HepG2 (cell line): ENCODE measurements at regions not wholly inside any gene's neighbourhood (a gene's known extent, or its start where the extent isn't known, plus 50 kb on each side); places are given as distances from the start of the nearest gene placed in this dataset.

ENCODE experiments used
- ATAC-seq: fragments of 200-7000 bp; cut with Tn5 transposase; 3 replicates; pipeline ENCODE4 v1.9.1; 2020; ENCODE audit warnings: mild to moderate bottlenecking, moderate library complexity
- BruUV-seq: library from RNA; stranded (reverse); fragments of 400-500 nt; replicated peaks from 2 replicates; lab custom pipeline; 2021; lab: Mats Ljungman, UMichigan
- CTCF ChIA-PET: fragments of 300-600 bp; formaldehyde crosslinking; extraction: SDS; loops from one replicate; lab custom pipeline; 2021; ENCODE audit warnings: low total read pairs, inconsistent platforms, low intra/inter-chr PET ratio; lab: Yijun Ruan, JAX
- POLR2A ChIA-PET: fragments of 350-600 bp; sonication (Branson Sonifier 250); formaldehyde crosslinking; loops from one replicate; lab custom pipeline; 2020; ENCODE audit warnings: antibody characterized with exemption, inconsistent platforms; lab: Yijun Ruan, JAX
- DNase-seq: peaks from one replicate; pipeline ENCODE4 v3.0.0-alpha.2; 2015; ENCODE audit warnings: low spot score
- FAIRE-seq: peaks from 3 replicates; lab custom pipeline; 2011; peaks lifted over from hg19 to GRCh38; lab: Jason Lieb, UNC
- H2AFZ ChIP-seq: one replicate; pipeline ENCODE4 v1.6.1; 2011; ENCODE audit warnings: low read length, inconsistent platforms
- H3K27ac ChIP-seq: fragments of 300-600 bp; 3 replicates; pipeline ENCODE4 v1.8.0; 2011; ENCODE audit warnings: mixed run types, mild to moderate bottlenecking, mixed read lengths, low read length, inconsistent platforms; ENCODE audit not compliant: insufficient read depth; ENCODE audit errors: extremely low read length
- H3K27me3 ChIP-seq, 2 experiments: fragments of 200-600 bp in 1 of 2; 2 replicates in 1 of 2; 3 replicates in 1 of 2; pipeline versions ENCODE4 v1.6.0 to v1.8.0; 2011; ENCODE audit warnings: low read length in 2 of 2, mild to moderate bottlenecking in 2 of 2, moderate library complexity in 2 of 2, inconsistent platforms in 1 of 2; ENCODE audit not compliant: insufficient read depth in 2 of 2, control insufficient read depth in 1 of 2
- H3K36me3 ChIP-seq, 2 experiments: fragments of 200-600 bp in 1 of 2; replicated peaks in 1 of 2; 2 replicates in 1 of 2; 3 replicates in 1 of 2; pipeline versions ENCODE4 v1.5.1 to v1.8.0; 2011; ENCODE audit warnings: low read length in 2 of 2, inconsistent platforms in 1 of 2; ENCODE audit not compliant: insufficient read depth in 2 of 2, control insufficient read depth in 1 of 2
- H3K4me1 ChIP-seq: 2 replicates; pipeline ENCODE4 v1.5.1; 2012; ENCODE audit warnings: low read length, inconsistent platforms; ENCODE audit not compliant: insufficient read depth
- H3K4me2 ChIP-seq: 2 replicates; pipeline ENCODE4 v1.6.0; 2011; ENCODE audit warnings: low read depth, low read length, inconsistent platforms
- H3K4me3 ChIP-seq, 3 experiments: fragments of 200-600 bp in 1 of 3; sonication (generic), shearing (Covaris generic) in 1 of 3; replicated peaks in 1 of 3; 2 replicates each; pipeline ENCODE4 v1.5.1; 2011 to 2016; ENCODE audit warnings: low read length in 3 of 3, inconsistent platforms in 2 of 3, low read depth in 2 of 3, mild to moderate bottlenecking in 2 of 3, control low read depth in 1 of 3, mixed read lengths in 1 of 3; ENCODE audit not compliant: insufficient read depth in 1 of 3
- H3K79me2 ChIP-seq: one replicate; pipeline ENCODE4 v1.6.1; 2011; ENCODE audit warnings: low read length, inconsistent platforms; ENCODE audit not compliant: insufficient read depth
- H3K9ac ChIP-seq: 2 replicates; pipeline ENCODE4 v1.6.0; 2011; ENCODE audit warnings: mild to moderate bottlenecking, low read depth, low read length, inconsistent platforms; ENCODE audit not compliant: insufficient read depth
- H3K9me3 ChIP-seq: 2 replicates; pipeline ENCODE4 v1.5.1; 2012; ENCODE audit warnings: mild to moderate bottlenecking, low read length
- H4K20me1 ChIP-seq: 2 replicates; pipeline ENCODE4 v1.6.0; 2011; ENCODE audit warnings: inconsistent platforms, mild to moderate bottlenecking, low read length, moderate library complexity; ENCODE audit not compliant: insufficient read depth
- MATR3 ChIP-seq: sonication (generic); formaldehyde crosslinking; IDR thresholded peaks from 2 replicates; pipeline ENCODE4 v1.4.0; 2020; ENCODE audit warnings: missing genetic modification reagents
- NFIB ChIP-seq: sonication (generic); formaldehyde crosslinking; IDR thresholded peaks from 2 replicates; pipeline ENCODE4 v1.9.0; 2021; ENCODE audit warnings: missing genetic modification reagents, mild to moderate bottlenecking, borderline replicate concordance
- RFXANK ChIP-seq: IDR thresholded peaks from 2 replicates; pipeline ENCODE4 v1.6.1; 2016
- SRSF4 ChIP-seq: fragments of 200-400 bp; formaldehyde crosslinking; IDR thresholded peaks from one replicate; pipeline ENCODE4 v1.6.1; 2018; ENCODE audit warnings: mild to moderate bottlenecking, low read depth, low read length, moderate library complexity; ENCODE audit not compliant: poor library complexity, severe bottlenecking
- TAF1 ChIP-seq: sonication (generic); formaldehyde crosslinking; IDR thresholded peaks from 2 replicates; pipeline ENCODE4 v1.4.0; 2020; ENCODE audit warnings: missing genetic modification reagents
- U2AF2 ChIP-seq: fragments of 200-400 bp; formaldehyde crosslinking; IDR thresholded peaks from 2 replicates; pipeline ENCODE4 v1.6.1; 2017; ENCODE audit warnings: low read depth, mild to moderate bottlenecking, low read length
- ZNF101 ChIP-seq: sonication (generic); formaldehyde crosslinking; IDR thresholded peaks from 2 replicates; pipeline ENCODE4 v1.4.0; 2020; ENCODE audit warnings: mild to moderate bottlenecking, low read depth, missing genetic modification reagents, borderline replicate concordance
- ZNF317 ChIP-seq: sonication (generic); formaldehyde crosslinking; IDR thresholded peaks from 2 replicates; pipeline ENCODE4 v1.5.0; 2020; ENCODE audit warnings: mild to moderate bottlenecking, missing genetic modification reagents
- ZNF770 ChIP-seq: sonication (generic); formaldehyde crosslinking; IDR thresholded peaks from 2 replicates; pipeline ENCODE4 v1.5.0; 2020; ENCODE audit warnings: mild to moderate bottlenecking, missing genetic modification reagents
- WGBS: methylation state at CpG from one replicate; pipeline ENCODE4 v1.1.6; 2017; ENCODE audit warnings: low lambda C conversion rate; 5-methylcytosine and 5-hydroxymethylcytosine counted together
- in situ Hi-C: cut with HindIII; loops from 2 replicates; pipeline ENCODE4 v1.10.0; 2017; ENCODE audit warnings: low pct_unique_long_range_greater_than_20kb; ENCODE audit not compliant: extremely low pct_ligation_motif_present
- intact Hi-C: fragments of 100-400 bp; cut with micrococcal nuclease; formaldehyde crosslinking; loops from one replicate; pipeline ENCODE4 v1.10.0; 2022; ENCODE audit not compliant: unreplicated experiment
- TF ChIP-seq, protein P1 (sequence below): sonication (generic); formaldehyde crosslinking; IDR thresholded peaks from 2 replicates; pipeline ENCODE4 v1.9.0; 2021; ENCODE audit warnings: missing genetic modification reagents, borderline replicate concordance

DNA sequence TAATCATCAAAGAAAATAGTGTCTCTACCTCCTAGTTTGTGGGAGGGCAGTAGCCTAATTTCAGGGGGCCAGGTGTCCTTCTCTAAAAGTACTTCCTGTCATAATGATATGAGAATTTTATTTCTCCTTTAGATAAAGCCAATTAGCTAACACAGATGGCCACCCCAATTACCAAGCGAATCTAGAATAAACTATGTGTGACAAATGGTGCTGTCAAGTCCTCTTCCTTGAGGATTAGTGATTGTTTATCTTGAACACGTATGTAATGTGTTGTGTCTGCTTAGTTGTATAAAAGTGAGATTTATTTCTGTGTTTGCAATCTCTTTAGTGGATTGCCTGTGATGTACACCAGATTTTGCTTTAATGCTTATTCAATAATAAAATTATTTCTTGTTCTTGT is 1120.0 kb downstream of the SORCS1 start:
- intact Hi-C loops = no loop called here
- DNase-seq (no peak), FAIRE-seq (no peak), ATAC-seq (no peak)
- Histone ChIP-seq H3K9ac (no peak overlapping the region), H3K79me2 (no peaks in the 10 kb centered on the region), H3K4me2 (no peak overlapping the region), H3K4me1 (no peaks in the 10 kb centered on the region), H3K27me3 (no peaks in the 10 kb centered on the region), H3K9me3 (peaks cover 74% of the 10 kb centered on the region), H2AFZ (no peak overlapping the region), H4K20me1 (no peaks in the 10 kb centered on the region), H3K27ac (no peak overlapping the region), H3K4me3 (no peak overlapping the region), H3K36me3 (no peaks in the 10 kb centered on the region)
- WGBS = 0% methylated on average over 2 of the region's 2 CpGs
- ChIA-PET CTCF (no interaction called here), POLR2A (no interaction called here)
- TF ChIP-seq SRSF4 (no peak), ZNF101 (CRISPR knock-in tag) (no peak), U2AF2 (no peak)
- in situ Hi-C loops = no loop called here
- no TSS peak for BruUV-seq

- in situ Hi-C loops = no loop called here
- no peak for FAIRE-seq
- DNase-seq = no peak
- Histone ChIP-seq H3K36me3 (no peaks in the 10 kb centered on the region), H3K4me3 (no peak overlapping the region), H3K9ac (no peak overlapping the region), H3K9me3 (peaks cover 74% of the 10 kb centered on the region), H3K4me1 (no peaks in the 10 kb centered on the region), H4K20me1 (no peaks in the 10 kb centered on the region), H3K4me2 (no peak overlapping the region), H3K27ac (no peak overlapping the region), H3K79me2 (no peaks in the 10 kb centered on the region), H3K27me3 (no peaks in the 10 kb centered on the region), H2AFZ (no peak overlapping the region)
- no peak for TF ChIP-seq MATR3 (CRISPR knock-in tag)
- TF ChIP-seq, protein P1, sequence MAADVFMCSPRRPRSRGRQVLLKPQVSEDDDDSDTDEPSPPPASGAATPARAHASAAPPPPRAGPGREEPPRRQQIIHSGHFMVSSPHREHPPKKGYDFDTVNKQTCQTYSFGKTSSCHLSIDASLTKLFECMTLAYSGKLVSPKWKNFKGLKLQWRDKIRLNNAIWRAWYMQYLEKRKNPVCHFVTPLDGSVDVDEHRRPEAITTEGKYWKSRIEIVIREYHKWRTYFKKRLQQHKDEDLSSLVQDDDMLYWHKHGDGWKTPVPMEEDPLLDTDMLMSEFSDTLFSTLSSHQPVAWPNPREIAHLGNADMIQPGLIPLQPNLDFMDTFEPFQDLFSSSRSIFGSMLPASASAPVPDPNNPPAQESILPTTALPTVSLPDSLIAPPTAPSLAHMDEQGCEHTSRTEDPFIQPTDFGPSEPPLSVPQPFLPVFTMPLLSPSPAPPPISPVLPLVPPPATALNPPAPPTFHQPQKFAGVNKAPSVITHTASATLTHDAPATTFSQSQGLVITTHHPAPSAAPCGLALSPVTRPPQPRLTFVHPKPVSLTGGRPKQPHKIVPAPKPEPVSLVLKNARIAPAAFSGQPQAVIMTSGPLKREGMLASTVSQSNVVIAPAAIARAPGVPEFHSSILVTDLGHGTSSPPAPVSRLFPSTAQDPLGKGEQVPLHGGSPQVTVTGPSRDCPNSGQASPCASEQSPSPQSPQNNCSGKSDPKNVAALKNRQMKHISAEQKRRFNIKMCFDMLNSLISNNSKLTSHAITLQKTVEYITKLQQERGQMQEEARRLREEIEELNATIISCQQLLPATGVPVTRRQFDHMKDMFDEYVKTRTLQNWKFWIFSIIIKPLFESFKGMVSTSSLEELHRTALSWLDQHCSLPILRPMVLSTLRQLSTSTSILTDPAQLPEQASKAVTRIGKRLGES = no peak
- no peak for TF ChIP-seq ZNF317
- no peak for TF ChIP-seq RFXANK
- no peak for TF ChIP-seq ZNF770 (CRISPR knock-in tag)
- TF ChIP-seq TAF1 (CRISPR knock-in tag) = no peak
- TF ChIP-seq NFIB = no peak
- WGBS = 5% methylated on average over 3 of the region's 3 CpGs
- CTCF ChIA-PET = no interaction called here
- intact Hi-C loops = no loop called here
- POLR2A ChIA-PET = no interaction called here
- BruUV-seq = no TSS peak
- no peak for ATAC-seq
These were observed 1120.6 kb downstream of the SORCS1 start for GRCh38 chr10:106043863-106044262.
